CD4-positive, CD25-positive, alpha-beta regulatory T cell (primary cell): ENCODE measurements at regions not wholly inside any gene's neighbourhood (a gene's known extent, or its start where the extent isn't known, plus 50 kb on each side); places are given as distances from the start of the nearest gene placed in this dataset.

Experiments
- ATAC-seq, 2 donors: fragments of 150-1000 bp; cut with Tn5 transposase; one replicate each; pipeline ENCODE4 v1.10.0; 2021; ENCODE audit warnings: low read depth in 2 of 2, moderate number of reproducible peaks in 2 of 2, moderate library complexity in 1 of 2
- DNase-seq, 3 donors: peaks; one replicate each; pipeline versions ENCODE4 v3.0.0 to v3.0.0-alpha.2; 2012 to 2022; ENCODE audit warnings: mixed read lengths in 1 of 3
- H3K27ac ChIP-seq: one replicate; pipeline ENCODE4 v1.7.0; 2013; ENCODE audit warnings: mild to moderate bottlenecking, low read length; ENCODE audit not compliant: insufficient read depth, poor library complexity, severe bottlenecking
- H3K27me3 ChIP-seq: one replicate; pipeline ENCODE4 v1.7.0; 2013; ENCODE audit warnings: low read length; ENCODE audit not compliant: control insufficient read depth, insufficient read depth
- H3K36me3 ChIP-seq: one replicate; pipeline ENCODE4 v1.7.0; 2013; ENCODE audit warnings: mild to moderate bottlenecking, low read length, moderate library complexity; ENCODE audit not compliant: control insufficient read depth, insufficient read depth
- H3K4me1 ChIP-seq: 2 replicates; pipeline ENCODE4 v1.7.0; 2013; ENCODE audit warnings: mild to moderate bottlenecking, low read length; ENCODE audit not compliant: insufficient read depth, control insufficient read depth, poor library complexity, severe bottlenecking
- H3K4me3 ChIP-seq: one replicate; pipeline ENCODE4 v1.7.0; 2013; ENCODE audit warnings: low read depth, mild to moderate bottlenecking, low read length, moderate library complexity
- H3K9me3 ChIP-seq, 2 experiments: 1 replicate in 1 of 2; 2 replicates in 1 of 2; pipeline ENCODE4 v1.7.0; 2013; ENCODE audit warnings: low read length in 2 of 2, mild to moderate bottlenecking in 1 of 2, moderate library complexity in 1 of 2; ENCODE audit not compliant: control insufficient read depth in 2 of 2
- H3K27ac Mint-ChIP-seq, 3 donors: one replicate each; pipeline ENCODE4 v1.8.0; 2020 to 2022; ENCODE audit warnings: mild to moderate bottlenecking in 3 of 3, mixed read lengths in 3 of 3, moderate library complexity in 2 of 3
- H3K27me3 Mint-ChIP-seq: one replicate; pipeline ENCODE4 v1.8.0; 2022; ENCODE audit warnings: mild to moderate bottlenecking, mixed read lengths
- H3K36me3 Mint-ChIP-seq: one replicate; pipeline ENCODE4 v1.8.0; 2020; ENCODE audit warnings: mixed read lengths
- H3K4me1 Mint-ChIP-seq, 4 donors: one replicate each; pipeline ENCODE4 v1.8.0; 2020 to 2022; ENCODE audit warnings: mixed read lengths in 4 of 4, mild to moderate bottlenecking in 1 of 4
- H3K4me3 Mint-ChIP-seq, 4 donors: one replicate each; pipeline ENCODE4 v1.8.0; 2020 to 2022; ENCODE audit warnings: mild to moderate bottlenecking in 4 of 4, mixed read lengths in 4 of 4, moderate library complexity in 3 of 4
- H3K9me3 Mint-ChIP-seq, 7 donors: one replicate each; pipeline ENCODE4 v1.8.0; 2020 to 2022; ENCODE audit warnings: mixed read lengths in 7 of 7, mild to moderate bottlenecking in 3 of 7, moderate library complexity in 2 of 7

GRCh38 chr20:11845340-11845739 lies 72.4 kb upstream of the BTBD3 start:
- no peaks in the 10 kb centered on the region for H3K27me3 Mint-ChIP-seq
- DNase-seq (no peak), ATAC-seq (no peak)
- no peak overlapping the region for H3K27ac Mint-ChIP-seq
- no peaks in the 10 kb centered on the region for H3K4me1 Mint-ChIP-seq
- H3K36me3 Mint-ChIP-seq, result no peaks in the 10 kb centered on the region
- Histone ChIP-seq H3K27me3 (no peaks in the 10 kb centered on the region), H3K27ac (no peak overlapping the region), H3K36me3 (no peaks in the 10 kb centered on the region), H3K9me3 (no peaks in the 10 kb centered on the region), H3K4me1 (no peaks in the 10 kb centered on the region), H3K4me3 (no peak overlapping the region)
- H3K9me3 Mint-ChIP-seq, result peaks cover 5 to 37% (median 10%) of the 10 kb centered on the region in 7 donors
- H3K4me3 Mint-ChIP-seq, result no peak overlapping the region

GRCh38 chr20:11846131-11846530 lies 71.6 kb upstream of the BTBD3 start:
- DNase-seq (no peak), ATAC-seq (no peak)
- H3K27ac ChIP-seq, result no peak overlapping the region
- no peaks in the 10 kb centered on the region for H3K4me1 Mint-ChIP-seq
- peaks cover 5 to 32% (median 10%) of the 10 kb centered on the region in 7 donors for H3K9me3 Mint-ChIP-seq
- H3K4me3 Mint-ChIP-seq, result no peak overlapping the region
- H3K27ac Mint-ChIP-seq, result no peak overlapping the region
- no peaks in the 10 kb centered on the region for H3K27me3 Mint-ChIP-seq
- no peaks in the 10 kb centered on the region for H3K36me3 ChIP-seq
- H3K4me1 ChIP-seq, result no peaks in the 10 kb centered on the region
- H3K9me3 ChIP-seq, result no peaks in the 10 kb centered on the region
- no peak overlapping the region for H3K4me3 ChIP-seq
- H3K27me3 ChIP-seq, result no peaks in the 10 kb centered on the region
- H3K36me3 Mint-ChIP-seq, result no peaks in the 10 kb centered on the region

GRCh38 chr20:11847827-11848226 lies 69.9 kb upstream of the BTBD3 start:
- H3K9me3 Mint-ChIP-seq, result peaks cover 5 to 32% (median 9%) of the 10 kb centered on the region in 7 donors
- no peak for DNase-seq

GRCh38 chr20:11849270-11849915 lies 68.3 kb upstream of the BTBD3 start:
- Mint-ChIP-seq H3K27ac (no peak overlapping the region), H3K4me3 (no peak overlapping the region), H3K4me1 (no peaks in the 10 kb centered on the region), H3K36me3 (no peaks in the 10 kb centered on the region), H3K27me3 (no peaks in the 10 kb centered on the region), H3K9me3 (peaks cover 5 to 33% (median 9%) of the 10 kb centered on the region in 7 donors)
- Histone ChIP-seq H3K9me3 (peaks cover 0 to 5% of the 10 kb centered on the region in 2 experiments), H3K4me3 (no peak overlapping the region), H3K27me3 (no peaks in the 10 kb centered on the region), H3K36me3 (no peaks in the 10 kb centered on the region), H3K4me1 (no peaks in the 10 kb centered on the region), H3K27ac (no peak overlapping the region)
- DNase-seq, result no peak
- ATAC-seq, result no peak

More at GRCh38 chr20:11847827-11848226, 69.9 kb upstream of the BTBD3 start:
- Histone ChIP-seq H3K4me1 (no peaks in the 10 kb centered on the region), H3K9me3 (peaks cover 0 to 5% of the 10 kb centered on the region in 2 experiments), H3K36me3 (no peaks in the 10 kb centered on the region), H3K27ac (no peak overlapping the region), H3K4me3 (no peak overlapping the region), H3K27me3 (no peaks in the 10 kb centered on the region)
- H3K27me3 Mint-ChIP-seq, result no peaks in the 10 kb centered on the region
- no peaks in the 10 kb centered on the region for H3K36me3 Mint-ChIP-seq
- no peak overlapping the region for H3K27ac Mint-ChIP-seq
- H3K4me3 Mint-ChIP-seq, result no peak overlapping the region
- H3K4me1 Mint-ChIP-seq, result no peaks in the 10 kb centered on the region
- no peak for ATAC-seq

GRCh38 chr20:11849976-11850670 lies 67.6 kb upstream of the BTBD3 start:
- peaks cover 1 to 27% (median 9%) of the 10 kb centered on the region in 7 donors for H3K9me3 Mint-ChIP-seq

GRCh38 chr20:11850901-11851300 lies 66.8 kb upstream of the BTBD3 start:
- Histone ChIP-seq H3K4me3 (no peak overlapping the region), H3K4me1 (no peaks in the 10 kb centered on the region), H3K27ac (no peak overlapping the region), H3K27me3 (no peaks in the 10 kb centered on the region), H3K9me3 (peaks cover 0 to 5% of the 10 kb centered on the region in 2 experiments), H3K36me3 (no peaks in the 10 kb centered on the region)
- no peak for ATAC-seq
- H3K27me3 Mint-ChIP-seq, result no peaks in the 10 kb centered on the region
- no peaks in the 10 kb centered on the region for H3K4me1 Mint-ChIP-seq
- DNase-seq, result no peak
- H3K9me3 Mint-ChIP-seq, result peaks cover 1 to 27% (median 8%) of the 10 kb centered on the region in 7 donors
- H3K27ac Mint-ChIP-seq, result no peak overlapping the region
- H3K36me3 Mint-ChIP-seq, result no peaks in the 10 kb centered on the region
- H3K4me3 Mint-ChIP-seq, result no peak overlapping the region

More at GRCh38 chr20:11849976-11850670, 67.6 kb upstream of the BTBD3 start:
- DNase-seq, result no peak
- ATAC-seq, result no peak
- Histone ChIP-seq H3K4me3 (no peak overlapping the region), H3K9me3 (peaks cover 0 to 5% of the 10 kb centered on the region in 2 experiments), H3K27me3 (no peaks in the 10 kb centered on the region), H3K27ac (no peak overlapping the region), H3K36me3 (no peaks in the 10 kb centered on the region), H3K4me1 (no peaks in the 10 kb centered on the region)
- Mint-ChIP-seq H3K4me1 (no peaks in the 10 kb centered on the region), H3K4me3 (no peak overlapping the region), H3K27ac (peak overlapping the region in 1 of 3 donors; percentile 5), H3K36me3 (no peaks in the 10 kb centered on the region), H3K27me3 (no peaks in the 10 kb centered on the region)

GRCh38 chr20:11851646-11852045 lies 66.0 kb upstream of the BTBD3 start:
- no peaks in the 10 kb centered on the region for H3K4me1 ChIP-seq
- H3K27me3 ChIP-seq, result no peaks in the 10 kb centered on the region
- Mint-ChIP-seq H3K9me3 (peaks cover 1 to 27% (median 7%) of the 10 kb centered on the region in 7 donors), H3K27ac (no peak overlapping the region), H3K27me3 (no peaks in the 10 kb centered on the region), H3K4me1 (no peaks in the 10 kb centered on the region), H3K4me3 (no peak overlapping the region), H3K36me3 (no peaks in the 10 kb centered on the region)
- no peak overlapping the region for H3K27ac ChIP-seq
- ATAC-seq (no peak), DNase-seq (no peak)
- H3K36me3 ChIP-seq, result no peaks in the 10 kb centered on the region
- no peak overlapping the region for H3K4me3 ChIP-seq
- peaks cover 0 to 5% of the 10 kb centered on the region in 2 experiments for H3K9me3 ChIP-seq

GRCh38 chr20:11852189-11852588 lies 65.5 kb upstream of the BTBD3 start:
- Mint-ChIP-seq H3K27me3 (no peaks in the 10 kb centered on the region), H3K4me1 (no peaks in the 10 kb centered on the region), H3K4me3 (no peak overlapping the region), H3K9me3 (peaks cover 1 to 26% (median 7%) of the 10 kb centered on the region in 7 donors), H3K27ac (no peak overlapping the region), H3K36me3 (no peaks in the 10 kb centered on the region)
- H3K4me1 ChIP-seq, result no peaks in the 10 kb centered on the region
- no peak overlapping the region for H3K4me3 ChIP-seq
- ATAC-seq (no peak), DNase-seq (no peak)
- no peak overlapping the region for H3K27ac ChIP-seq
- no peaks in the 10 kb centered on the region for H3K36me3 ChIP-seq
- peaks cover 0 to 5% of the 10 kb centered on the region in 2 experiments for H3K9me3 ChIP-seq
- H3K27me3 ChIP-seq, result no peaks in the 10 kb centered on the region
